A549 (cell line): ENCODE measurements at regions not wholly inside any gene's neighbourhood (a gene's known extent, or its start where the extent isn't known, plus 50 kb on each side); places are given as distances from the start of the nearest gene placed in this dataset.

ENCODE experiments used
- CTCF ChIP-seq: fragments of >200 bp; sonication (Bioruptor Twin); formaldehyde crosslinking; IDR thresholded peaks from 3 replicates; pipeline ENCODE4 v1.5.1; 2016
- E2F6 ChIP-seq: IDR thresholded peaks from 2 replicates; pipeline ENCODE4 v1.6.1; 2012; ENCODE audit warnings: low read depth, borderline replicate concordance
- MAX ChIP-seq: IDR thresholded peaks from 2 replicates; pipeline ENCODE4 v1.6.1; 2012
- RAD21 ChIP-seq, 2 experiments: fragments of >200 bp in 1 of 2; sonication (Bioruptor Twin) in 1 of 2; formaldehyde crosslinking in 1 of 2; IDR thresholded peaks in 1 of 2; conservative IDR thresholded peaks in 1 of 2; 2 replicates in 1 of 2; 3 replicates in 1 of 2; pipeline ENCODE4 v1.6.1; 2012 to 2018; ENCODE audit warnings: inconsistent platforms in 1 of 2
- REST ChIP-seq: fragments of 200-600 bp; sonication (generic); IDR thresholded peaks from 2 replicates; pipeline ENCODE4 v1.6.1; 2016; ENCODE audit warnings: antibody characterized with exemption, mild to moderate bottlenecking, moderate library complexity

GRCh38 chr7:24462117-24462516, 111.1 kb upstream of the PALS2 start:
- TF ChIP-seq CTCF (no peak), RAD21 (conservative IDR thresholded peaks at IDR 0.05 in 1 of 2, IDR thresholded peaks at IDR 0.05 in 1 of 2) (no peak), MAX (no peak), E2F6 (no peak), REST (no peak)
